ENCODE measurements at regions not wholly inside any gene's neighbourhood (a gene's known extent, or its start where the extent isn't known, plus 50 kb on each side); places are given as distances from the start of the nearest gene placed in this dataset.
"Not testable (repeated sequence)": the region's sequence is repeated elsewhere in the genome, so short reads cannot be mapped to it uniquely, and the experiment has no call there.

DNA sequence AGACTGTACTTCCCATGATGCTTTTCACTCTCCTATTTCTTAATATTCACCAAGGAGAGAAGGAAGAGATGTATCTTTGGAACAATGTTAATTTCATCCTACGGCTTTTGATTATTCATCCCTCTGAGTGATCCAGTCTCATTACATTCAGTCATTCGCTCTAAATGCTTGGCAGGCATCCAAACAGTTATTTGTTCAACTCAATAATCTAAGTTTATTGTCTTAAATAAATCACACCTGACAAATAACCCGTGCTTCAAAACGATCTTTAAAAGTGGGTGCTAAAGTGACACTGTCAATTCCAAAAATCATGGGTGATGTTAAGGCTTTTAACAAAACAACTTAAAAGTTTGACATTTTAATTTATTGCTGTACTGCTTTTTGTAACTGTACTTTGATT, 233.1 kb downstream of the RASEF start:
- TF ChIP-seq, protein P1, sequence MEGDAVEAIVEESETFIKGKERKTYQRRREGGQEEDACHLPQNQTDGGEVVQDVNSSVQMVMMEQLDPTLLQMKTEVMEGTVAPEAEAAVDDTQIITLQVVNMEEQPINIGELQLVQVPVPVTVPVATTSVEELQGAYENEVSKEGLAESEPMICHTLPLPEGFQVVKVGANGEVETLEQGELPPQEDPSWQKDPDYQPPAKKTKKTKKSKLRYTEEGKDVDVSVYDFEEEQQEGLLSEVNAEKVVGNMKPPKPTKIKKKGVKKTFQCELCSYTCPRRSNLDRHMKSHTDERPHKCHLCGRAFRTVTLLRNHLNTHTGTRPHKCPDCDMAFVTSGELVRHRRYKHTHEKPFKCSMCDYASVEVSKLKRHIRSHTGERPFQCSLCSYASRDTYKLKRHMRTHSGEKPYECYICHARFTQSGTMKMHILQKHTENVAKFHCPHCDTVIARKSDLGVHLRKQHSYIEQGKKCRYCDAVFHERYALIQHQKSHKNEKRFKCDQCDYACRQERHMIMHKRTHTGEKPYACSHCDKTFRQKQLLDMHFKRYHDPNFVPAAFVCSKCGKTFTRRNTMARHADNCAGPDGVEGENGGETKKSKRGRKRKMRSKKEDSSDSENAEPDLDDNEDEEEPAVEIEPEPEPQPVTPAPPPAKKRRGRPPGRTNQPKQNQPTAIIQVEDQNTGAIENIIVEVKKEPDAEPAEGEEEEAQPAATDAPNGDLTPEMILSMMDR (IDR thresholded peaks at IDR 0.05; ENCODE audit: extremely low read depth, missing control alignments) = no peak
- no peak for DNase-seq (ENCODE audit: low spot score)

DNA sequence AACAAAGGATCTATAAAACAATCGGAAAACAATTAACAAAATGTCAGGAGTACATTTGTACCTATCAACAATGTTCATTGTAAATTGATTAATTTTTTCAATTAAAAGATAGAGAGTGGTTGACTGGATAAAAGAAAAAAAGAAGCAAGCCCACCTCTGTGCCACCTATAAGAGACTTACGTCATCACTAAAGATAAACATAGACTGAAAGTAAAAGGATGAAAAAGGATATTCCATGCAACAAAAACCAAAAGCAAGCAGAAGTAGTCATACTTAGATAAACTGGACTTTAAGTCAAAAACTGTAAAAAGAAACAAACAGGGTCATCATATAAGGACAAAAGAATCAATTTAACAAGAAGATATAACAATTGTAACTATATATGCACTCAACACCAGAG, 197.4 kb downstream of the RASEF start:
- DNase-seq (ENCODE audit: low spot score) = no peak
- TF ChIP-seq, protein P1 (IDR thresholded peaks at IDR 0.05; ENCODE audit: extremely low read depth, missing control alignments) = no peak

DNA sequence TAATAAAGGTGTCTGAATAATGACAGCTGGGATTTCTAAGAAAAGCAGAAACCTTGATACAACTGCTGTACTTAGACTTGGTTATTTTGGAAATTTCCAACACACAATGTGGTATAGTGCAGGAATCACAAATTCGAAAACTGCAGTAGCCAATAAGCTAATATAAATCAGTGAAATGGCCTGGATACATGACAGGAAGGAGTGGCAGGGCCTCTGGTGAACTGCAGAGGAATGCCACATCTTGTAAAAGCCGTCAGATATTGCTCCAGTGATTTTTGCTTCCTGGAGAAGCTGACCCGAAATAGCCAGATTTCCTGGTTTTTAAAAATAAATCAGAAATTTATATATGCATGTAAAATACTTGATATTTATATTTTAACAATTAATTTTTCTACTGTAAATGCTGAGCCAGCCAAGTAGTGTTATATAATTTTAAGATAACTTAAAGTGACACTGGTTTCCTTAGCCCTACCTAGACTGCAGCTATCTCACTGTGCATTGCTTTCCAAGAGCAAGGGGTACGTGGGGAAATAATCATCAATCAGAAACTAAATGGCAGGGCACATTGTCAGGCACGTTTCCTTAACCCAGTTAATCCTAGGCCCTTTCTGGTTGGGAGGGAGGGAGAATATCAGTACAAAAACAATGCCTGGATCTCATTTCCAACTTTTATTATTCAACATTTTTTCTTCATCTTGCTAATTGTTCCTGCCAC, 182.4 kb downstream of the RASEF start:
- no peak for DNase-seq (ENCODE audit: low spot score)
- TF ChIP-seq, protein P1 (IDR thresholded peaks at IDR 0.05; ENCODE audit: extremely low read depth, missing control alignments) = no peak

DNA sequence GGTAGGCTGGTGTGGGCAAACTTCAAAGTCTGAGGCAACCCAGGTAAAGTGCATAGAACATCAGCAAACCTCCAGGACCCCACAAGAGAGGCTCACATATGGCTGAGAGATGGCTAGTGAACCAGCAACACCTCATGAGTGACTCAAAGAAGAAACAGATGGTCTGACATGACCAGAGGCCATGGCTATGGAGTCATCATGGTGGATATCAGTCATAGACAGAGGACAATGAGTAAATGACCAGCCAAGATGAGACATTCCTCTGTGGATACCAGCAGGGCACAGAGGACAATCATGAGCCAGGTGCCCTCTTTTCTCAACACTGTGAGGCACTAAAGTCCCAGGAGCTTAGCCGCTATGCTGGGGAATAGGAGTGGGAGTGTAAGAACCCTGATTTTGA, 180.8 kb downstream of the RASEF start:
- TF ChIP-seq, protein P1 (IDR thresholded peaks at IDR 0.05; ENCODE audit: extremely low read depth, missing control alignments) = no peak
- DNase-seq (ENCODE audit: low spot score) = no peak

DNA sequence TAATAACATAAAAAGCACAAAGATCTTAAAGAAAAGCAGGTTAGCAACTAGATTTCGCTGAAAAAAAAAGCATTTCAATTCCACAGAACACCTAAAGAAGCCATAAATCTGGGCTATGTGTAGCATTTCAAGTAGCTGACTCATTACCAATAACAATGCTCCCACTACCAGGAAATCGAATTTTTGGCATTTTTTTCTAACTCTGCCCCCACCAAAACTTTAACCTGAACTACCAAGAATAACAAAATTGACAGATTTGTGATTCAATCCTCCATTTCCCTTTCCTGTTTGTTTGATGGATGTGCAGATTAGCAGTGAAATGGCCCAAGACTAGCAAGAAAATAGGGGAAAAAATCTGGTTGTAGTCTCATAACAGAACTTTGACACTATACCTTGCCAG, 180.2 kb downstream of the RASEF start:
- no peak for DNase-seq (ENCODE audit: low spot score)
- TF ChIP-seq, protein P1 (IDR thresholded peaks at IDR 0.05; ENCODE audit: extremely low read depth, missing control alignments) = no peak

DNA sequence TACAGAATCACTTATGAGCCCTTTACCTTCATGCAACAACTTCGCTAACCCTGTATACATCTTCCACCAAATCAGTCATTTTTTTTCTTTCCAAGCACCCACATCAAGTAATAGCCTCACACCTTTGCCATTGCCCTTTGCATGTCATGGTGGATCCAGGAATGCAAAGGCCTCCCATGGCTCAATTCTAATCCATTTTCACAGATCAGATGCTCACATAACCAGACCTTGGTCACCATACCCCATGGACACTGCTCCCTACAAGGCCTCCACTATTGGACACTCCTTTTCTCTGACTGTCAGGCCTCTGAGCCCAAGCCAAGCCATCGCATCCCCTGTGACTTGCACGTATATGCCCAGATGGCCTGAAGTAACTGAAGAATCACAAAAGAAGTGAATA, 179.5 kb downstream of the RASEF start:
- TF ChIP-seq, protein P1 (IDR thresholded peaks at IDR 0.05; ENCODE audit: extremely low read depth, missing control alignments) = no peak
- no peak for DNase-seq (ENCODE audit: low spot score)

DNA sequence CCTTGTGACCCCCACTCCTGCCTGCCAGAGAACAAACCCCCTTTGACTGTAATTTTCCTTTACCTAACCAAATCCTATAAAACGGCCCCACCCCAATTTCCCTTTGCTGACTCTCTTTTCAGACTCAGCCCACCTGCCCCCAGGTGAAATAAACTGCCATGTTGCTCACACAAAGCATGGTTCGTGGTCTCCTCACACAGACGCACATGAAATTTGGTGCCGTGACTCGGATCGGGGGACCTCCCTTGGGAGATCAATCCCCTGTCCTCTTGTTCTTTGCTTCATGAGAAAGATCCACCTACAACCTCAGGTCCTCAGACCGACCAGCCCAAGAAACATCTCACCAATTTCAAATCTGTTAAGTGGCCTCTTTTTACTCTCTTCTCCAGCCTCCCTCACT, 179.0 kb downstream of the RASEF start:
- not testable (repeated sequence) for DNase-seq (ENCODE audit: low spot score)

DNA sequence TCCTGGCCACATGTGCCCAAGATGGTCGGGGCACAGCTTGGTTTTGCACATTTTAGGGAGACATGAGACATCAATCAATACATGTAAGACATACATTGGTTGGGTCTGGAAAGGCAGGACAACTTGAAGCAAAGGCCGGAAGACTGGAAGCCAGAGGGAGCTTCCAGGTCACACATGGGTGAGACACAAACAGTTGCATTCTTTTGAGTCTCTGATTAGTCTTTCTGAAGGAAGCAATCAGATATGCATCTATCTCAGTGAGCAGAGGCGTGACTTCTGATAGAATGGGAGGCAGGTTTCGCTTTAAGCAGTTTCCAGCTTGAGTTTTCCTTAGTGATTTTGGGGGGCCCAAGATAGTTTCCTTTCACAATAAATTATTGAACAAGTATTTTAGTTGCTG, 172.5 kb downstream of the RASEF start:
- TF ChIP-seq, protein P1 (IDR thresholded peaks at IDR 0.05; ENCODE audit: extremely low read depth, missing control alignments) = no peak
- DNase-seq (ENCODE audit: low spot score) = no peak

All from GM20000 (cell line).